Umbilical cord (tissue), 1 donor: ENCODE measurements at regions not wholly inside any gene's neighbourhood (a gene's known extent, or its start where the extent isn't known, plus 50 kb on each side); places are given as distances from the start of the nearest gene placed in this dataset.
"Not testable (repeated sequence)": the region's sequence is repeated elsewhere in the genome, so short reads cannot be mapped to it uniquely, and the experiment has no call there.

Experiments
- DNase-seq: peaks from one replicate; pipeline ENCODE4 v3.0.0-alpha.2; 2015; ENCODE audit warnings: low spot score

DNA sequence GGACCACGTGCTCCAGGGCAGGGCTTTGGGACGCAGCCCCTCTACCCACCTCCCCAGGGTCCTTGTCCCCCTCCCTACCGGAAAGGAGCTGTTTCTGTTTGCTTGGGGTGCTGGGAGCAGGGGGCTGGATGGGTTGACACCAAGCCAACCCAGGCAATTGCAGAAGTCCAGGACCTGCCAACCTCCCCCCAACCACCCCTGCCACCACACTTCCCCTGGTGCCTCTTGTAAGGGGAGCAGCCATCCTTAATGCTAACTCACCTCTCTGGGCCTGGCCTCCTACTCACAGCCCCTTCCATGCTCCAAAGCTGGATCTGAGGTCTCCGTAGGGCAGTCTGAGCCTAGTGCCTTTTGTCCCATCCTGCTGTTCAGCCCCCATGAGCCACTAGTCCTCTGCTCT, 631.9 kb downstream of the BCOR start:
- no peak for DNase-seq

DNA sequence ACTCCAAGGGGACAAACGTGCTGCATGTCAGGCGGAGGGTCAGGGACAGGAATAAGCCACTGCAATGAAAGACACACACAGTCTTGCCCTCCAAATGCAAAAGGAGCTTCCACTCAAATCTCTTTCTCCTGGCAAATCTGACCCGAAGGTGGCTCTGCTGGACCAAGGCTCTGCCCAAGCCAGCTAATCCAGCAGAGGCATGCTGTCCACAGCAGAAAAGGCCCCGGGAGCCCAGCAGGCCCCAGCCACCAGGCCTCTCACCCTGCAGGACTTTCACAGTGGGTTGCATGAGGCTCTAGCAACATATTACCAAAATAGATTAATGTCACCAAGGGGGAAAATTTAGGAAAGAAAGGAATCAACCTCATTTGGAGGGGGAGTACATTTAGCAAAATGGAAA, 628.6 kb downstream of the BCOR start:
- no peak for DNase-seq

DNA sequence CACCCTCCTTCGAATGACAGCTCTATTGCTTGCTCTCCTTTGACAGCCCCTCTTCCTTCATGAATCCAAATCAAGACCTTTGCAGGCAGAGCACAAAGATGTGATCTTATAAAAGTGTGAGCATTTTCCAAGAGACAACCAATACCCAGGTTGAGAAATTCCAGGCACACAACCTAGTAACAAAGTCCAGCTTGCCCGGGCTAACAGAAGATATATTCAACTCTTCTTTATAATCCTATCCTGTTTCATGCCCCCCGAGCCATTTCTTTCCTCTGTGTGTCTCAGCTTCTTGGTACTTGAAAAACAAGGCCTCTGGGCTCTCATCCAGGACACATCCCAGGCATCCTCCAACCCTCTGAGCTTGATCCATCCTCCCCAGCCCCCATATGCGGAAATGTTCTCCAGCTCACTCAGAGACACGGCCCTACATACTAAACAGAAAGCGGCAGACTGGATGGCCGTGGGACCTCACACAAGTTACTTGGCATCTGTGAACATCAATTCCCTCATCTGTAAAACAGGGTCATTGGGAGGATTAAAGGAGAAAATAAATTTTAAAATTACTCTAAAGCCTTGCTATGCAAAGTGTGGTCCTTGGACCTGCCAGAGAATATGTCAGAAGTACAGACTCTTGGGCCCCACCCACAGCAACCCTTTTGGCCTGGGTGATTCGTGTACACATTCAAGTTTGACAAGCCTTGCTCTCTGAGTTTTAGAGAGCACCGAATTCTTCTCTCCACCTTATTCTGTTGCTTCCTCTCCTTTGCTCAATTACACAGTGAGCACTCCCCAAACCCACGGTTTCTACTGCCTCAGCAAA, 627.0 kb downstream of the BCOR start:
- DNase-seq: peak; percentile 94

- no peak for DNase-seq
Measured at GRCh38 chrX:39472161-39472560, 625.6 kb downstream of the BCOR start.

DNA sequence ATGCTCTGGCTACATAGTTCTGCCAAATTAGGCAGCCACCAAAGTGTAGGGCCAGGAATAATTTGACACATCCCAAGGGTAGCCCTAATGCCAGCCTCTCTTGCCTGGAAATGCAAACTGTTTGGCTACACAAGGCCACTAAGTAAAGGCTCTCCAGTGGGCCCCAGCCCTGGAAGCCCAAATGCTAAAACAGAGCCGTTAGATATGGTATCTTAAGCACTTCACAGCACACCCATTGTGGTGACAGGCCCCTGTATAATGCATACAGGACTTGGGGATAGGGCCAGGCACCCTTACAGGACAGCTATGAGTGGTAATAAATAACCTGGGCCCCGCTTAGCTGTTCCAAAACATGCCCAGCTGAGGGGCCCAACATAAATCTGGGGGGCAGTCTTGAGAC, 623.9 kb downstream of the BCOR start:
- no peak for DNase-seq

GRCh38 chrX:39475372-39475771, 622.4 kb downstream of the BCOR start:
- DNase-seq: no peak

- no peak for DNase-seq
Measured at GRCh38 chrX:39476604-39477021, 621.1 kb downstream of the BCOR start.

DNA sequence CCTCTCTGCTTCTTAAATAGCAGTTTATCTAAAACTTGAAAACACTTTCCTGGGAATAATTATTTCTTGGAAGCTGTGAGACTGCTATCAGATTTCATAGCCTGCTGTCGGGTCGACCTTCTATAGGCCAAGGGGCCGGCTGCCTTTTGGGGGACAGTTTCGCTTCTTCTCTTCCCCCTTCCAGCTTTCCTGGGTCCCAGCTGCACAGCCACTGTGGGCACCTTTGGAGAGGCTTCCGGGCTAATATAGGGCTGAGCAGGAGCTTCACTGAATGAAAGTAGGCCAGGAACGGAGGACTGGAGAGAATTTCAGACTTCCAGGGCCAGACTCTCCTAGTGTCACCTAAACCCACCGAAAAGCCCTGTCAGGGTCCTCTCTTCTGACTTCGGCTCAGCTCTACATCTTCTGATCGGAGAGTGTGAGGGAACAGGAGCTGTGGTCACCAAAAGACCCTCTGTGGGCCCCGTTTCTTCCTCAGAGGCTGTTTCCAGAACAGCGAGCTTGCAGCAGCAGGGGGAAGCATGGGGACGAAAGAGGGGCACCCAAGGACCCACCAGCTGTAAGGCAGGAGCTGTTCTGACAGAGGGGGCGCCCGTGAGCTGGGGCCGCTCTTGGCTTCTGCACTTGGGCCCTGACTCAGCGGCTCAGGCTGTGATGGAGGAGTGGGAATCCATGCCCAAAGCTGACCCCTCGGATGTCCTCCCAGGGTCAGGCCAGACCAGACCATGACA, 620.6 kb downstream of the BCOR start:
- DNase-seq: no peak

DNA sequence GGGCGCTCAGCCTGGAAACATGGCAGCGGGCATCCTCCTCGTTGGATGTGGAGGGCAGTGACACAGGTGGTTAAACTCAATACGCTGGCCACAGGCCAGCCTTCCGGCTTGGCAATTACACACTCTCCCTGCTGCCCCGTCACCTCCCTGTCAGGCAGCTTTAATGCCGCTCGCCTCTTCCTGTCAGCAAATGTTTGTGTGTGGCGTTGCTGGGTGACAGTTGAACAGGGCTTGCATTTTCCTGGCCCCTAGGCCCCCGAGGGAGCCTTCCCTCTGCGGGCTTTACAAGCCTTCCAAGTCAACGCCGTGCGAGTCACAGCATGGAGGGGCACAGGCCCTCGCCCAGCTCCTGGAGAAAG, 620.0 kb downstream of the BCOR start:
- DNase-seq: peak; percentile 42

DNA sequence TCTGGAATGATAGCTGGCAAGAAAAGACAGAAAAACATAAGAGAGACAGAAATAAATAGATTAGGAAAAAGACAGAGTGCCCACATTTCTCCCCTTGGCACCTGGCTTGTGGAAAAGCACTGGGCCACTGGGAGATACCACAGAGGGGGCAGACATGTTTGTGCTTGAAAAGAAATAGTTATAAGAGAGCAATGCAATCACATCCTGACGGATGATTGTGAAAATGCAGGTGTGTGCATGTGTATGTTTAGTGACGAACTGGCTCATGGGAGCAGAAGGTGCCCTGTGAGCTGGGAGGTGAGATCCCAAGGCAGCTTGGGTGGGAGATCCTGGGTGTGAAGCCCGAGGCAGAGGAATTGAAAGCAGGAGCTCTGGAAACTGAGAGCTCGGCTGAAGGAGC, 617.9 kb downstream of the BCOR start:
- DNase-seq: no peak

GRCh38 chrX:39480963-39481362, 616.8 kb downstream of the BCOR start:
- DNase-seq: no peak

- DNase-seq: no peak
Measured at GRCh38 chrX:39481621-39482020, 616.1 kb downstream of the BCOR start.

DNA sequence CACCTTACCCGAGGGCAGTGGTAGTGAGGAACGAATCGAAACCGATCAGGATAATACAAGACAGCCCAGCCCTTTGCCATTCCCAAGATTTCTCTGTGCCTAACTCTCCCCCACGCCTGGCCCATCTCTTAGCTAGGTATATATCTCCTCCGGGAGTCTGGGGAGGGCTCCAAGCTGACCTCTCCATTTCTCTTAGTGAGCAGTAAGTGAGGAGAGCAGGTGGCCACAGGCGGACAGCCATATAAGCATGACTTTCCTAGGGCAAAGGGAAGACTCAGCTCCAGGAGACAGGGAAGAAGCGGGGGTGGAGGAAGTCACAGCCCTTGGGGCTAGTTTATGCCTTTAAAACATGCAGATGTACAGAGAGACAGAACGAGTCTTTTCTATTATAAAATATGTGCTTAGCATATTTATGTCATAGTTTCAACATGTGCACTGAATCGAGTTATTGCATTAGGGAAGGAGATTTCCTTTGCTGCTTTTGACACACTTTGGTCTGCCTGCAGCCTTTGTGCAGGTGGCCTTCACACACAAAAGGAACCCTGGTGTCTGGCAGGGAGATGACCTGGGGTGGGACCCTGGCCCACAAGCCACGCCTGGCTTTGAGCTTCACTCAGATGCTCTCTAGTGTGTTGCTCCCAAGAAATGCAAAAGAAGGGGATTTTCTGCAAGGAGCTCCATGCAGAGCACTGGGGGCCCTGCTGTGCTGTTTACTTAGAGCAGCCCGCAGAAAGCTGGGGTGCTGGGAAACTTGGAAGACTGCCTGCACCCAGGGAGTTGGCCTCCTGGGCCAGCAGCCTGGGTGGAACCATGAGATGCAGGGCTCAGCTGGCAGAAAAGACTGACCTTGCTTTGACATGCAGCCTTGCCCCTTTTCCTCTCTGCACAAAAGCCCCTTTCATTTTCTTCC, 613.3 kb downstream of the BCOR start:
- DNase-seq: no peak

DNA sequence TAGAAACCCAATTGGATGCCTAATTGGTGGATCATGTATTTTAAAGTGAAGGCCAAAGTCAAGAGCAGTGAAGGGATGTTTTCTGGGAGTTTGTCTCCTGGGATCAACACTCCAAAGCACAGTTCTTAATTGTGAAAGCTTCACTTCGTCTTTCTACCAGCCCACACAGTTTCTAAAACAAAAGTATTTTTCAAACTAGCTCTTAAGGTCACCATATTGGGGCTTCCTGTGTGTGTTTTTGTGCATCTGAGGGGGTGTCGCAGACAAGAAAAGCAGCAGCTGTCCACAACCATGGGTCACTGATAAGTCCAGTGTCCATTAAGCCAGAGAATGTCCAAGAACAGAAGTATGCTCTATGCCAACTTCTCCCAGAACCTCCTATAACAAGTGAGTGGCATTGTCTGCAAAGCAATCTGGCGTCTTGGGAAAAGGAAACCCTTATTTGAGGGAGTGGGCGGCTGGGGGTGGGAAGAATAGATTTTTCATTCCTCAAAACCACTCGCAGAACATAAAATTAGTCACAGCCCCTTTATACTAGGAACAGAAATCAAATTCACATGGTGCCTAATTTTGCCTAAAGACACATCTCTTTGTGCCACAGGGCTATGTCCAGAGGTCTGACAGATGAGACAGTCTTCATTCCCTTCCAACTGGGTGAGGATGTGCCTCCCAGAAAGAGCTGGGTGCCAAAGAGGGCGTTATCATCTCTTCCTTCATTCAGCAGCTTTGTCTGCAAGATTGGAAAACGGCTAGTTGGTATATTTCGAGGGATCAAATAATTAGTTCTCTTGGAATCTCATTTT, 610.4 kb downstream of the BCOR start:
- no peak for DNase-seq

DNA sequence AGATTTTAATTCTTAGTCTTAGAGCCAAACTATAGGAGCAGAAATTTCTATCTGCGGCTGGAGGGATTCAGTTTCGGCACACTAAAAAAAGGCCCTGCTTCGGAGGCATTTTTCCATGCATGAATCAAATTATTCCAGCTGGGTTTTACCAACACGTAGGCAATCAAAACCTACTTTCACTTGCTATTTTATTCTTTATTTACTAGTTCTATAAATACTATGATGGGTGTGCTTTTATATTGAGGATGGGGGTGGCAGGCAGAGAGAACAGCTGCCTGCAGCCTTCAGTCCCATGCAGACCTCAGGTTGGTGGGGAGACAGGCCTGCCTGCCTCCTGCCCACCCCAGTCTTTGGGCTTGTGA, 609.8 kb downstream of the BCOR start:
- no peak for DNase-seq

GRCh38 chrX:39491548-39492297, 606.0 kb downstream of the BCOR start:
- peak; percentile 81 for DNase-seq

DNA sequence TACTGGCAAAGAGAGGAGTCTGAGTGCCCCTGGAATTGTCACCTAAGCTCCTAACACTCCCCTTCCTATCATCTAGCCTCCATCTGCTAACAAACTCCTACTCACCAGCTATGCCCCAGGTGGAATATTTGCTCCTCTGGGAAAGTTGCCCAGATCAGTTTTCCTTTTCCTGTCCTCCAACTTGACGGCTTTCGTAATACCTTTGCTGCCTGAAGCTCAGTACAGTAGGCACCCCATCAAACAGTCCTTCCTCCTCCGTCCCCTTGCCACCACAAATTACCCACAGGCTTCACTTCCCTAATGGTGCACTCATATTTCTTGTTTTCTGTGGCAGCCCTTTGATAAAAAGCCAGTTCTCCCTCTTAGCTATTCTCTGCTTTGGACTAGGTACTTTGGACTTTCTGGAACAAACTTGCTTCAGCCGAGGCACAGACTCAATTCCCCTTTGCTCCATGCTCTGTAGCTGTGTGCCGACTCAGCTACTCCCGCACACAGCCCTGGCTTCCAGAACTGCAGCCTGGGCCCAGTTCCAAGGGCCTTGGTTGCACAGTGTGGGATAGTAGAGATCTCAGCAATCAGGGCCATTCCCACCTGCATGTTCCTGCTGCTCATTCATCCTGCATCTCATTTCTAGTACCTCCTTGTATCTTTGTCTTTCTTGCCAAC, 605.1 kb downstream of the BCOR start:
- no peak for DNase-seq

GRCh38 chrX:39493168-39493567, 604.6 kb downstream of the BCOR start:
- no peak for DNase-seq

- not testable (repeated sequence) for DNase-seq
Measured at GRCh38 chrX:39497117-39497516, 600.6 kb downstream of the BCOR start.

DNA sequence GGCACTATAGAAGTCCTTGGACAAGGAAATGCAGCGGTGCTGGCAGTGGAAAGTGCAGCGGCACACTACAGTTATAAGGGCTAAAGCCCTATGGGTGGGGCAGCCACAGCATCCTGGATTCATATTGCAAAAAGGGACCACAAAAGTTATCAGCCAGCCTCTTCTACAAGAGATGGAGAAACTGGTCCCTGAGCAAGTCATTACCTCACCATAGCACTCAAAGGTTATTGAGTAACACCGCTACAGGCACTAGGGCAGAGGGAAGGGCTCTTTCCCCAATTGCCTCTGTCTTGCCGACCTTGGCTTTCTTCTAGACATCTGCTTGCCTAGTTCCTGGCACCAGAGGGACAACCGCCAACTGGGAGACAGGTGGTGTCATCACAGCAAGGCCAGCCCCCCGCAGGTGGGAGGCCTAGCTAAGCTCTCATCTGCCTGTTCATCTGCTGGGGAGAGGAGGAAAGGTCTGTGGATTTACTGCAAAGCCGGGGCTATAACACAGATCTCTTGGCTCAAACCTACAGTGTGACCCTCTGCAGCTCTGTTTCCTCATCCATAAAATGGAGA, 600.0 kb downstream of the BCOR start:
- no peak for DNase-seq
